NB4 (cell line): ENCODE measurements at regions not wholly inside any gene's neighbourhood (a gene's known extent, or its start where the extent isn't known, plus 50 kb on each side); places are given as distances from the start of the nearest gene placed in this dataset.

Experiments
- MYC ChIP-seq: IDR thresholded peaks from 2 replicates; pipeline ENCODE4 v1.6.1; 2011; ENCODE audit warnings: low read depth, low read length
- POLR2A ChIP-seq: IDR thresholded peaks from 2 replicates; pipeline ENCODE4 v1.6.1; 2011; ENCODE audit warnings: mild to moderate bottlenecking; ENCODE audit not compliant: insufficient read length; ENCODE audit errors: extremely low read depth
- TF ChIP-seq, protein P1 (sequence below): IDR thresholded peaks from one replicate; pipeline ENCODE4 v1.5.1; 2012; ENCODE audit warnings: low read depth, low read length
- TF ChIP-seq, protein P2 (sequence below): IDR thresholded peaks from 2 replicates; pipeline ENCODE4 v1.6.1; 2011; ENCODE audit warnings: low read depth, low read length

DNA sequence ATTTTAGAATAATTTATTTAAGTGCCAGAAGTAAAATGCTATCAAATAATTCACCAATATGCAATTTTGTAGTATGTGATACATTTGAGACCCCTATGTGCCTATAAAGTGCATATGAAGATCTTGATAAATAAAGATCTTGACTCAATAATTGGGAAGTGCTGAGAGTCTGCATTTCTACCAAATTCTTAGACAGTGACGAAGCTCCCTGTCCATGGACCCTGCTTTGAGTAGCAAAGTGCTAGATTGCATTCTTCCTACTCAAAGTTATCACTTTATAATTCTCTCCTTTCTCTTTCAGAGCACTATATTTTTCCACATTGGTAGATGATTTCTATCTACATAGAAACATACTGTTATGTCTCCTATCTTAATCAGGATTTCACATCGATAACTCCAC lies 1393.9 kb downstream of the ARAP2 start:
- TF ChIP-seq POLR2A (no peak), MYC (no peak)
- TF ChIP-seq, protein P1, sequence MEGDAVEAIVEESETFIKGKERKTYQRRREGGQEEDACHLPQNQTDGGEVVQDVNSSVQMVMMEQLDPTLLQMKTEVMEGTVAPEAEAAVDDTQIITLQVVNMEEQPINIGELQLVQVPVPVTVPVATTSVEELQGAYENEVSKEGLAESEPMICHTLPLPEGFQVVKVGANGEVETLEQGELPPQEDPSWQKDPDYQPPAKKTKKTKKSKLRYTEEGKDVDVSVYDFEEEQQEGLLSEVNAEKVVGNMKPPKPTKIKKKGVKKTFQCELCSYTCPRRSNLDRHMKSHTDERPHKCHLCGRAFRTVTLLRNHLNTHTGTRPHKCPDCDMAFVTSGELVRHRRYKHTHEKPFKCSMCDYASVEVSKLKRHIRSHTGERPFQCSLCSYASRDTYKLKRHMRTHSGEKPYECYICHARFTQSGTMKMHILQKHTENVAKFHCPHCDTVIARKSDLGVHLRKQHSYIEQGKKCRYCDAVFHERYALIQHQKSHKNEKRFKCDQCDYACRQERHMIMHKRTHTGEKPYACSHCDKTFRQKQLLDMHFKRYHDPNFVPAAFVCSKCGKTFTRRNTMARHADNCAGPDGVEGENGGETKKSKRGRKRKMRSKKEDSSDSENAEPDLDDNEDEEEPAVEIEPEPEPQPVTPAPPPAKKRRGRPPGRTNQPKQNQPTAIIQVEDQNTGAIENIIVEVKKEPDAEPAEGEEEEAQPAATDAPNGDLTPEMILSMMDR: no peak
- TF ChIP-seq, protein P2, sequence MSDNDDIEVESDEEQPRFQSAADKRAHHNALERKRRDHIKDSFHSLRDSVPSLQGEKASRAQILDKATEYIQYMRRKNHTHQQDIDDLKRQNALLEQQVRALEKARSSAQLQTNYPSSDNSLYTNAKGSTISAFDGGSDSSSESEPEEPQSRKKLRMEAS: no peak
